NCI-H1105 treated with DMSO at 0.1 percent for 48 hours (cell line): ENCODE measurements at regions not wholly inside any gene's neighbourhood (a gene's known extent, or its start where the extent isn't known, plus 50 kb on each side); places are given as distances from the start of the nearest gene placed in this dataset.
"Not testable (repeated sequence)": the region's sequence is repeated elsewhere in the genome, so short reads cannot be mapped to it uniquely, and the experiment has no call there.

Experiments used
- DNase-seq: peaks from one replicate; lab custom pipeline; 2025; lab: John Stamatoyannopoulos, UW

DNA sequence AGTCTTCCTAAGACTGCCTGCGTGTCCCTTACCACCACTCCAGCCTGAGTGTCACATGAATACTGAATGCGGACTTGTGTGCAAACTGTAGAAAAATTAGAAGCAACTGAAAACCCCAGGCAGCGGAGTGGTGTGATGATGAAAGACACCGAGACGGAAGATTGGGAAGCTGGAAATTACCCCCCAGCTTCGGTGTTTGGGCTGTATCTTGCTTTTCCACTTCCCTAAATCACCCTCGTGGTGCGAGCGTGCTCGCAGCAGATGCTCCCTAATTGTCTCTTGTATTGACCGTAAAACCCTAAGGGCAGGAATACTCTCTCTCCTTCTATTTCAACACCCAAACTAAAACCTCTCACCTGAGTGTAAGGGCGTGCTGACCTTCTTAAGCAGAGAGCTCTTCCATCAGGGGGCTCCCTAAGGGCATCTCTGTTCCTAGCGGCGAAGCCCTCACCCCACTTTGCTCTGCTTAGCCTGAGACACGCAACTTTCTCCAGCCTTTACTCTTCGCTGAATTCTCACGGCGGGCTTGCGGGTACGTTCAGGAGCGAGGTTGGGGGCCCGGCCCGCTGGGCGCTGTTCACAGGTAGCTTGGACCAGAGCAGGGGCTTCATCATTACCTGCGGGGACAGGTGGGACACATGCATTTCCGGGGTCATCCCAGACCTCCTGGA is 62.4 kb downstream of the CRYBB2 start:
- DNase-seq, result no peak

DNA sequence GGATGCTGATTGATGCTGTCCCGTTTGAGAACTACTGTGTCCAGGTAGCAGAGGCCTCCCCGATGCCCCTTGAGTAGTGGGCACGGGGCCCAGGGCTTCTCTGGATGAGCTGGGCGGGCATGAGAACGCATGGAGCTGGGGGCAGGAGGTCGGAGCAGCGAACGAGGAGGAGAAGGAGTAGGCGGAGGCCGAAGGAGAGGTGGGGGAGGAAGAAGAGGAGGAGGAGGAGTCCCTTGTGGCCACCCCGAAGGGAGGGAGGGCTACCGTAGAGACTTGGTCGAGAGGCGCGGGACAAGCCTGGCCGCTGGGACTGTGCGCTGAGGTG is 62.9 kb downstream of the CRYBB2 start:
- DNase-seq, result no peak

DNA sequence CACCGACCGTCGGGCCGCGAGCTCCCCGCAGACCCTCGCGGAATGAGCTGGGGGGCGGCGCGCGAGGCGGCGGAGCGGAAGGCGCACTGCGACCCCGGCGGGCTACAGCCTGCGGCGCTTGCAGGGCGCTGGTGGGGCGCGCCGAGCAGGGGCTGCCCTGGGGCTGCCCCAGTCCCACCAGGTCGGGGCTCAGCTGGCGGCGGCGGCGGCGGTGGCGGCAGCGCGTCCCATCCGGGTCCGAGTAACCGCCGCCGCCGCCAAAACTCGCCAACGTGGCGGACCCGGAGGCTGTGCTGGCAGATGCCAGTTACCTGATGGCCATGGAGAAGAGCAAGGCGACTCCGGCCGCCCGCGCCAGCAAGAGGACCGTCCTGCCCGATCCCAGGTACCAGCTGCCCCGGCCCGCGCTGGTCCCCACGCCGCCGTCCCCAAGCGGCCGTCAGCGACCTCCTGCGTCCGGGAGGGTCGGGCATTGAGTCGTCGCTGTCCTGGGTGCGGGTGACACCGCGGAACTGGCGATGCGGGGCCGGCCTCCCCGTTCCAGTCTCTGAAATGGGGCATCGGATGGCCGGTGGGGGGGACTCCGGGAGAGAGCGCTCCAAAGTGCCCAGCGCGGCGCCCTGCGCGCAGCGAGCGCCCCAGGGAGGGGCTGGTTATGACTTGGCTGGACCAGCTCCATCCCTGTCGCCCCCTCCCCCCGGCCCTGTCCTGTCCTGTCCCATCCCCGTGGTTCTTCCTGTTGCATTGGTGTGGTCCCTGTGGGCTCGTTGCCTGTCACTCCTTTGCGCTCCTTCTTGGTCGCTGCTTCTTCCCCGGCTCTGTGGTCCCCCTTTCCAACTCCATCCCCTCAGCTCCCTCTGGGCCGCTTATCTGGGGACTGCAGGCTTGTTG is 63.5 kb downstream of the CRYBB2 start:
- DNase-seq, result no peak

DNA sequence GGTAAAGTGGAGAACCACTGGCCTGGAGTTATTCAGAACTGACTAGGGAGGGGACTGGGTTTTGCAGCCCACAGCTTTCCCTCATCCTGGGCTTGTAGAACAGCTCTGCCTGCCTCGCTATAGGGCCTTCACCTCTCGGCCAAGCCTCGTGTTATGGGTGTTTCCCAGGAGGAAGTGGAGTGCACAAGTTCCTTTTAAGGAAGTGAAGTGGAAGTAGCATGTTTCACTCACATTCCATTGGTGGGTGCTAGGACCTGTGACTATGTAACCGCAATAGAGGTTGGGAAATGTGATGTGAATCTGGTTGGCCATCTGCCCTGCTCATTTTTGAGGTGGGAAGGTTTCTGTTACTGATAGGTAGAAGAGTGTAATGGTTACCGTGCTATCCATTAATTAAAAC is 69.0 kb downstream of the CRYBB2 start:
- not testable (repeated sequence) for DNase-seq

DNA sequence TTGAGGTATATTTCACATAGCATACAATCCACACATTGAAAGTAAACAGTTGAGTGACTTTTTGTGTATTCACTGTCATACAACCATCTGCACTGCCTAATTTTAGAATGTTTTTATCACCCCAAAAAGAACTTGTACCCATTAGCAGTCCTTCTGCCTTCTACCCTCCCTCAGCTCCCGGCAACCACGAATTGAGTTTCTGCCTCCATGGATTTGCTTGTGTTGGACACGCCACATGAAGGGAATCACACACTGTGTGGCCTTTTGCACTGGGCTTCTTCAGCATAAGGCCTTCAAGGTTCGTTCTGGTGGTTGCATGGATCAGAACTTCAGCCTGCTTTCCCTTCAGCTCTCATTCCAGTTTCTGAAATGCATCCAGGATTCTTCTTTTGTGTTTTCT is 82.5 kb downstream of the CRYBB2 start:
- DNase-seq, result not testable (repeated sequence)

DNA sequence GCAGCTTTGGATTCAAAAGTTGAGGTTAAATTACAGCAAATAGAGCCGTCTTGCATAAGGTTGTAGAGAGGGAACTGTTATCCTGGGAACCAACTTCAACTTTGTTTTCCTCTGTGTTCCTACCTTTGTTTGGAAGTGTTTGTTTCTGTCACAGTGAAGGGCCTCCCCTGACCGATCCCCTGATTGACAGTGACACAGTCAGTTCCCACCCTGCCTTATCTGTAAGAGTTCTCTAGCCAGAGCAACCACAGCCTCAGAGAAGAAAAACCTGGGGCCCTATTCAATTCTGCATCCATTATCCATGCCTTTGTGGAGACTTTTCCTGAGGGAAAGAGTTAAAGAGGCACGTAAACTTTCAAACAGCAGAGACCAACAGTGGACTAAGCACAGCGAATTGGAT is 90.1 kb downstream of the CRYBB2 start:
- DNase-seq, result not testable (repeated sequence)

DNA sequence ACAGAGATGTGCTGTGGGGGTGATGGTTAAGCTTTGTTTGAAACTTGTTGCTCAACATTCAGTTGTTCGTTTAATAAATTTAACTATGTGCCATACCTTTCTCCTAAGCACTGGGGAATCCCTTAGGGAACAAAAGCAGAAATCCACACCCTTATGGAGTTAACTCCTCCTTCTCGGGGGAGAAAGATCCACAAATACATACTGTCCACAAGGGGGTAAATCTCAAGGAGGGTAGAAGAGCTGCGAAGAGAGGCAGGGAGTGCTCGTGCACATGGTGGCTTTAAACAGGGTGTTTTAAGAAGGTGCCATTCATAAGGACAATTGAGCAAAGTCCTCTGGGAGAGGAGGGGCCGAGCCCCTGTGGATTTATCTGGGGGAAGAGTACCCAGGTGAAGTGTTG is 92.5 kb downstream of the CRYBB2 start:
- DNase-seq, result not testable (repeated sequence)

DNA sequence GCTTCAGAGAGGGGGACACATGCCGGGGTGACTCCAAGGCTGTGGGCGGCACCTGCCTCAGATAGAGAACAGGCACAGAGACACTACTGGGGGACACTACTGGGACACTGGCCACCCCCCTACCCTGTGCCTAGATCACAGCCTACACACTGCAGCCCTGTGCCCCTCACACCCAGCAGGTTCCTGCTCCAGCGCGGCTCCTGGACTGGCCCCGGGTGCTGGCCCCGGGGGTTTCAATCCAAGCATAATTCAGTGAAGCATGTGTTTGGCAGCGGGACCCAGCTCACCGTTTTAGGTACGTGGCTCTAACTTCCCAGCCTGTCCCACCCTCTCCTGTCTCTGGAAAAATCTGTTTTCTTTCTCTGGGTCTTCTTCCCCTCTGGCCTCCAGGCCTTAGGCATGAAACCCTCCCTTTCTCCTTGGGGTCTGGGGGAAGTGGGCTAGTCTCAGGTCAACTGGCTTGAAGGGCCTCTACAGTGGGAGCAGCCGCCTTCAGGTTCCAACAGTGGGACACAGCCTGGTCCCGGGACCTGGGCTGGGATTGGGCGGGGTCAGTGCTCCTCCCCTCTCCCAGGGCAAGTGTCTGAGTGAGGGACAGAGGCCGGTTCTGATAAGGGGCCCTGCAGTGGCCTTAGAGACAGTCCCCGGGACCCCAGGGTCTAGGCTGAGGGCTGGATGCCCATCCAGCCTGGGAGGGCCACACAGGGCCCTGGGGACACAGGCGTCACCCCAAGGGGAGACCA is 98.8 kb downstream of the CRYBB2 start:
- DNase-seq, result no peak

DNA sequence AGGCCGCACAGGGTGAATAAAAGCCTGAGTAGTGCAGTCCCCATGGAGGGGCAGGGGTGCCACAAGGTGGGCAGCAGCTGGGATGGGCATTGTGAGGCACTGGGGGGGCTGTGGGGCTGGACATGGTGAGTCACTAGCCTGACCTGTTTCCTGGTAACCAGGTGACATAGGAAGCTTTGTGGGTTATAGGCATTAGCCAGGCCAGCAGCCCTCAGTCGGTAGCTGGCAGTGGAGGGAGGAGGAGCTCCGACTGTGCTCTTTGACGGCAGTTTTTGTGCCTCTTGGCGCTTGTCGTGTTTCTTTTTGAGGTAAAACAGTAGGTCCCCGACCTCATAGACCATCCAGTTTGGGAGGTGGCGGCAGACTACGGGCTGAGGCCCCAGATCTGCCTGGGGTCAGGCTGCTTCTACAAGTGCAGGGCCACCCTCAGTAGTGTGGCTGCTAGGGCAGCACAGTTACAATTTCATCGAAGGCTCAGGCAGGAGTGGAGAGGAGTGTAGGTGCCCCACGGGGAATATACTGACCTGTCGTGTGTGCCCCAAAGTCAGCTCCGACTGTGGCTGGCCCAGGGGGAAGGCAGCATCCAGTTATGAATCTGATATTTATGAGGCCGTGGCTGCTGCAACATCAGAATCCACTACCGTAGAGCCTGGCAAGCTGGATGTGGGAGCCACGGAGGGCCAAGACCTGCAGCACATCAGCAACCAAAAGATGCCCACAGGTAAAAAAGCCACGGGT is 107.7 kb downstream of the CRYBB2 start:
- DNase-seq, result no peak

DNA sequence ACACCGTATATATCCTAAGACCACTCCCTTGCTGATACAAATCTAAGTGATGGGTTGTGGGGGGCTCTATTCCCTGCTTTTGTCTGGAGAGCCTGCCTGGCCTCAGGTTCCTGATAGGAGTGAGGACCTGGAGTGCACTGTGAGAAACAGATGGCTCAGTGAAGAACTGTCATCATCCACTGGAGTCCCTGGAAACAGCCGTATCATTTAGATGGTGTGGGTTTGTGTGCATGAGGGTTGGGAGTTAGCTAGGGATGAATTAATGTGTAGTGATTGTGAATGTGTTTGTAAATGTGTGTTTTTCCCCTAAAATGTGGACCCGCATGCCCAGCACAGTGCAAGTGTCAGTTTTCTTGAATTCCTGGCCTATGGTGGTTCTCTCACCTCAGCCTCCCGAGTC is 111.6 kb downstream of the CRYBB2 start:
- no peak for DNase-seq

DNA sequence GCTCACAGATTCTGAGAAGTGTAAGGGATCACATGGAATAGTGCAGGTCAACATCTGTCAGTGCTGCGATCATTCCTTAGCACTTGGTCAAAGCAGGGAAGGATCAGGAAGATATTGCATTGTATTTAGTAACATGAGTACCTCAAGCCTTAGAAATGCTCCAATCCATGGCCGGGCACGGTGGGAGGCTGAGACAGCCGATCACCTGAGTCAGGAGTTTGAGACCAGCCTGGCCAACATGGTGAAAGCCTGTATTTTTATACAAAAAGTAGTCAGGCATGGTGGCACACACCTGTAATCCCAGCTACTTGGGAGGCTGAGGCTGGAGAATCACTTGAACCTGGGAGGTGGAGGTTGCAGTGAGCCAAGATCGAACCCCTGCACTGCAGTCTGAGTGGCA is 112.5 kb downstream of the CRYBB2 start:
- DNase-seq, result not testable (repeated sequence)

DNA sequence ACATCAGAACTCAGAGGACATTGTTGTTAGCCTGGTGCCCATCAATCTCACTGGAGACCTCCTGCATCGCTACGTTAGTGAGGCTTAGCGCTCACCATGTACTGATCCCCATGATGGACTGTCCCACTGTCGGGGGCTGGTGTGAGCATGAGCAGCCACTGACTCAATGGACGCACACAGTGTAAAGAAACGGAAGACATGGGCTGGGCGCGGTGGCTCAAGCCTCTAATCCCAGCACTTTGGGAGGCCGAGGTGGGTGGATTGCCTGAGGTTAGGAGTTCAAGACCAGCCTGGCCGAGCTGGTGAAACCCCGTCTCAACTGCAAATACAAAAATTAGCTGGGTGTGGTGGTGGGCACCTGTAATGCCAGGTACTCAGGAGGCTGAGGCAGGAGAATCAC is 112.9 kb downstream of the CRYBB2 start:
- no peak for DNase-seq

DNA sequence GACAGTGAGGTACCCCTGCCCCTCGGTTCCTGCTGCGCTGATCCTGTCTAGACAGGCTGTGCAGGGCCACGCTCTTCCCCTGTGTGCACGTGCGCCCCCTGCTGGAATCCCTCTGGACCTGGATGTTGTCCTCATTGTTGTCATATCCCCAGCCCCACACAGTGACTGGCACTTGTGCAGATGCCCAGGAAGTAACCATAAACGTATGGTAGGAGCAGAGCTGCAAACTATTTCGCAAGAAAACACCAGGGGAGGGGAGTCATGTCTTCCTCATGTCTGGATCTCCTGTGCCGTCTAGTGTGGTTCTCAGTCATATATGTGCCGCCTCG is 114.7 kb downstream of the CRYBB2 start:
- DNase-seq, result no peak

DNA sequence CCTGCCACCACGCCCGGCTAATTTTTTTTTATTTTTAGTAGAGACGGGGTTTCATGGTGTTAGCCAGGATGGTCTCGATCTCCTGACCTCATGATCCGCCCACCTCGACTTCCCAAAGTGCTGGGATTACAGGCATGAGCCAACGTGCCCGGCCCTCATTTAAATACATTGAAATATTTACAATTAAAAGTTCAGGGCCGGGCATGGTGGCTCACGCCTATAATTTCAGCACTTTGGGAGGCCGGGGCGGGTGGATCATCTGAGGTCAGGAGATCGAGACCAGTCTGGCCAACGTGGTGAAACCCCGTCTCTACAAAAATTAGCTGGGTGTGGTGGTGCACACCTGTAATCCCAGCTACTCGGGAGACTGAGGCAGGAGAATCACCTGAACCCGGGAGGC is 115.2 kb downstream of the CRYBB2 start:
- not testable (repeated sequence) for DNase-seq

DNA sequence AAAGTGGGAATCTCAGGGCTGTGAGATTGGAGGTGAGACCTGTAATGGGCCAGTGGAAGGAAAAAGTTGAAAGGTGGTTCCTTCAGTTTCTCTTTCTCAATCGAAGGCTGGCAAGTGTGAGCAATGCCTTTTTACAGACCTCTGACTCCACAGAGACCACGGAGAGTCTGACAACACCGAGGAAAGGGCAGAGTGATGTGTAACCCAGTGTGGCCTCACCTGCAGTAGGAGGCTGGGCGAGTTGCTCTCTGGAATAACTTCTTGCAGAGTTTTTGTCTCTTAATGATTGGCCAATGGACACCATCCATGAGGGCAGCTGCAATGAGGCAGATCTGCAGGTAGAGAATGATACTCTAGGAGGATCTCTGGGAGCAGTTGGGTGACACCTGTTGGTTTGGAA is 115.8 kb downstream of the CRYBB2 start:
- DNase-seq, result not testable (repeated sequence)

DNA sequence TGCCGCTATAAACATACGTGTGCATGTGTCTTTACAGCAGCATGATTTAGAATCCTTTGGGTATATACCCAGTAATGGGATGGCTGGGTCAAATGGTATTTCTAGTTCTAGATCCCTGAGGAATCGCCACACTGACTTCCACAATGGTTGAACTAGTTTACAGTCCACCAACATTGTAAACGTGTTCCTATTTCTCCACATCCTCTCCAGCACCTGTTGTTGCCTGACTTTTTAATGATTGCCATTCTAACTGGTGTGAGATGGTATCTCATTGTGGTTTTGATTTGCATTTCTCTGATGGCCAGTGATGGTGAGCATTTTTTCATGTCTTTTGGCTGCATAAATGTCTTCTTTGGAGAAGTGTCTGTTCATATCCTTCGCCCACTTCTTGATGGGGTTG is 121.1 kb downstream of the CRYBB2 start:
- DNase-seq, result not testable (repeated sequence)

DNA sequence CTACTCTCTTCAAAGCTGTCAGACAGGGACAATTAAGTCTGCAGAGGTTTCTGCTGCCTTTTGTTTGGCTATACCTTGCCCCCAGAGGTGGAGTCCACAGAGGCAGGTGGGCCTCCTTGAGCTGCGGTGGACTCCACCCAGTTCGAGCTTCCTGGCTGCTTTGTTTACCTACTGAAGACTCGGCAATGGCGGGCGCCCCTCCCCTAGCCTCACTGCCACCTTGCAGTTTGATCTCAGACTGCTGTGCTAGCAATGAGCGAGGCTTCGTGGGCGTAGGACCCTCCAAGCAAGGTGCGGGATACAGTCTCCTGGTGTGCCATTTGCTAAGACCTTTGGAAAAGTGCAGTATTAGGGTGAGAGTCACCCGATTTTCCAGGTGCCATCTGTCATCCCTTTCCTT is 124.9 kb downstream of the CRYBB2 start:
- DNase-seq, result not testable (repeated sequence)

DNA sequence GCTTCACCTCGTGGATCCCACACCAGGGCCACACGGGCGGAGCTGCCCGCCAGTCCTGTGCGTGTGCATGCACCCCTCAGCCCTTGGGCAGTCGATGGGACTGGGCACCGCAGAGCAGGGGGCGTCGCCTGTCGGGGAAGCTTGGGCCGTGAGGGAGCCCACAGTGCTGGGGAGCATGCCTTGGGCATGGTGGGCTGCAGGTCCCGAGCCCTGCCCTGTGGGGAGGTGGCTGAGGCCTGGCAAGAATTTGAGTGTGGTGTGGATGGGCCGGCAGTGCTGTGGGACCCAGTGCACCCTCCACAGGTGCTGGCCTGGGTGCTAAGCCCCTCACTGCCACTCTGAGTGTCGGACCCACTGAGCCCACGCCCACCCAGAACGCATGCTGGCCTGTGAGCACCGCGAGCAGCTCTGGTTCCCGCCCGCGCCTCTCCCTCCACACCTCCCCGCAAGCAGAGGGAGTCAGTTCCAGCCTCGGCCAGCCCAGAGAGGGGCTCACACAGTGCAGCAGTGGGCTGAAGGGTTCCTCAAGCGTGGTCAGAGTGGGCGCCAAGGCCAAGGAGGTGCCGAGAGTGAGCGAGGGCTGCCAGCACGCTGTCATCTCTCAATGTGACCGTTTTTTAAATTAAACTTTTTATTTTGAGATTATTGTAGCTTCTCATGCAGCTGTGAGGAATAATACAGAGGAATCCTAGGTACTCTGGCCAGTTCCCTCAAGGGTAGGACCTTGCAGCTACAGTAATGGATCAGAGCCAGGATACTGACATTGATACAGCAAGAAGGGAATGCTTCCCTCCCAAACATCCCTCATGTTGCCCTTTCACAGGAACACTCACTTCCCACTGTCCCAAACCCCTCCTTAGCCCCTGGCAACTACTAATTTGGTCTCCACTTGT is 127.7 kb downstream of the CRYBB2 start:
- no peak for DNase-seq

DNA sequence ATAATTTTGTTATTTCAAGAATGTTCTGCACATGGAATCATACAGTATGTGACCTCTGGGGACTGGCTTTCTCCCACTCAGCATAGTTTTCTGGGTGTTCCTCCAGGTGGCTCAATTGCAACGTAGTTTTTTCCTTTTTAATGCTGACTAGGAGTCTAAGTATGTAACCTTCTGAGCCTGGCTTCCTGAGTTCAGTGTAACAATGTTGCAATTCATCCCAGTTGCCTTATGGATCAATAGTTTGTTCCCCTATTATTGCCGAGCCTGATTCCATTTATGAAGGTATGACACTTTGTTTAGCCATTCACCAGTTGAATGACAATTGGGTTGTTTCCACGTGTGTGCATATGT is 128.3 kb downstream of the CRYBB2 start:
- no peak for DNase-seq

DNA sequence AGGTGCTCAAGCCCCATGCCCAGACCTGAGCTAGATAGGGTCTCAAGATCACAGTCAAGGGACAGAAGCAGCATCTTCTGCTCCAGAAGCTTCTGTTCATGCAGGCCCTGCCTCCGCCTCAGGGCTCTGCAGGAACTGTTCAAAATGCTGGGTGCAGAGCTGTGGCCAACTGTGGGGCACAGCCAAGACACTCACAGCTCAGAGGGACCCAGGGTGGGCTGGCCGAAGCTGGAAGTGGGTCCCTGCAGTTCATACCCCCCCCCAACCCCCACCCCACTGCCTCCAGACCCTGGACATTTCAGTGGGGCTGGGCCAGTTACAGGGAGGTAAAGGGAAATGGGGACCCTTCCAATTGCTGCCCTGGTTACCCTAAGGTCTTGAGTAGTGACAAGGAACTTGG is 129.0 kb downstream of the CRYBB2 start:
- no peak for DNase-seq

DNA sequence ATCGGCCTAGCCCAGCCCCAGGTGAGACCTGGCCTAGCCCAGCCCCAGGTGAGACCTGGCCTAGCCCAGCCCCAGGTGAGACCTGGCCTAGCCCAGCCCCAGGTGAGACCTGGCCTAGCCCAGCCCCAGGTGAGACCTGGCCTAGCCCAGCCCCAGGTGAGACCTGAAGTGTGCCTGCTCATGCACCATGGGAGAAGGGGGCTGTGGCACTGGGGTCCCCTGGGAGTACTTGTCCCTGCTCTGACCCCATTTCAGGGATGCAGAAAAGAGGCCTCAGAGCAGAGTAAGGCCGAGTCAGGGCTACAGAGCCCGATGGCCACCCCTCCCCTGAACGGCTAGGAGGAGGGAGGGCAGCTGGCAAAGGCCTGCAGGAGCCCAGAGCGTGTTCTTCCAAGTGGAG is 129.6 kb downstream of the CRYBB2 start:
- not testable (repeated sequence) for DNase-seq
